Activated naive CD4-positive, alpha-beta T cell treated with anti-CD3 and anti-CD28 coated beads, Interleukin-2, amount 50 U/mL, for 72 hours (primary cell): ENCODE measurements at regions not wholly inside any gene's neighbourhood (a gene's known extent, or its start where the extent isn't known, plus 50 kb on each side); places are given as distances from the start of the nearest gene placed in this dataset.
A peak's percentile ranks its signal among the peaks of the same experiment; 100 is the strongest.
"Not testable (repeated sequence)": the region's sequence is repeated elsewhere in the genome, so short reads cannot be mapped to it uniquely, and the experiment has no call there.

Experiments used
- ATAC-seq, 2 donors: fragments of 150-1000 bp; cut with Tn5 transposase; 2 replicates each; pipeline ENCODE4 v1.10.0; 2021; ENCODE audit warnings: mild to moderate bottlenecking in 2 of 2, moderate library complexity in 2 of 2
- DNase-seq, 2 donors: peaks; one replicate each; pipeline ENCODE4 v3.0.0; 2021 to 2022; ENCODE audit warnings: low spot score in 2 of 2
- H3K27ac Mint-ChIP-seq, 2 donors: one replicate each; pipeline ENCODE4 v1.8.0; 2022; ENCODE audit warnings: mild to moderate bottlenecking in 2 of 2, mixed read lengths in 2 of 2
- H3K36me3 Mint-ChIP-seq, 2 donors: one replicate each; pipeline ENCODE4 v1.8.0; 2022; ENCODE audit warnings: mixed read lengths in 2 of 2
- H3K9me3 Mint-ChIP-seq, 2 donors: one replicate each; pipeline ENCODE4 v1.8.0; 2022; ENCODE audit warnings: mixed read lengths in 2 of 2

- Mint-ChIP-seq H3K9me3 (peaks cover 0 to 8% of the 10 kb centered on the region in 2 donors), H3K27ac (no peak overlapping the region), H3K36me3 (no peaks in the 10 kb centered on the region)
- no peak for DNase-seq
- ATAC-seq: peak in 1 of 2 donors; percentile 59
Measured at GRCh38 chr3:177830411-177830849, 633.1 kb upstream of the TBL1XR1 start.

DNA sequence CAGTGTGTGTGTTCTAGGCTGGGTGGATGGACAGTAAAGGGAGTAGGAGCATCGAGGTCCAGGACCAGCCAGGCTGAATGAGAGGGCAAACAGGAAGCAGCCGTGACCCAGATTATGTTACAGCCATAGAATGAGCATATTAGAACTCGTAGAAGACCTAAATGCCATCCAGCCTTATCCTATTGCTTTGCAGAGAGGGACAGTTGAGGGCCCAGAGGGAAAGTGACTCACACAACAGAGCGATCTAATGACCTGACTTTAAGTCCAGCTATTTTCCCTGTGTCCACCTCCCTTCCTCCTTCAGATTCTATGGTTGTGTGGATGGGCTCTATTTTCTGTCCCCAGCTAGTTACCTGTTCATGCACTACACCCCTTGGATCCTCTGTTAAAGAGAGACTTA is 634.1 kb upstream of the TBL1XR1 start:
- ATAC-seq (no peak), DNase-seq (no peak)
- Mint-ChIP-seq H3K27ac (no peak overlapping the region), H3K36me3 (peaks cover 0 to 1% of the 10 kb centered on the region in 2 donors), H3K9me3 (peaks cover 0 to 8% of the 10 kb centered on the region in 2 donors)

DNA sequence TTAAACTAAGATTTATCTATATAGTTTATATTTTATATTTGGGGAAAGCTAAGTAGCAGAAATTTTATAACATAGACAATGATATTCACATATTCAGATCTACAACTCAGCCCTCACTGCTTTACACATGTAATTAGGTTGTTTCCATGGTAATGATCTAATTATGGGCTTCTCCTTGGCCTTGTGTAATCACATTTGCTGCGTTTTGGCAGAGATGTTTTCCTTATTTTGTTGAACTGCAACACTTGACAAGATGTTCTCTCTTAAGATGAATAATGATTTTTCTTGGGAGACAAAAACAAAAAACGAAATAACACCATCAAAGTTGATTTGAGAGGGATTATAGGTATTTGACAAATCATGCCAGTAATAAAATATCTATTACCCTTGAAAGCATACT is 635.6 kb upstream of the TBL1XR1 start:
- Mint-ChIP-seq H3K36me3 (peaks cover 0 to 5% of the 10 kb centered on the region in 2 donors), H3K9me3 (peaks cover 0 to 12% of the 10 kb centered on the region in 2 donors), H3K27ac (no peak overlapping the region)
- no peak for DNase-seq
- no peak for ATAC-seq

DNA sequence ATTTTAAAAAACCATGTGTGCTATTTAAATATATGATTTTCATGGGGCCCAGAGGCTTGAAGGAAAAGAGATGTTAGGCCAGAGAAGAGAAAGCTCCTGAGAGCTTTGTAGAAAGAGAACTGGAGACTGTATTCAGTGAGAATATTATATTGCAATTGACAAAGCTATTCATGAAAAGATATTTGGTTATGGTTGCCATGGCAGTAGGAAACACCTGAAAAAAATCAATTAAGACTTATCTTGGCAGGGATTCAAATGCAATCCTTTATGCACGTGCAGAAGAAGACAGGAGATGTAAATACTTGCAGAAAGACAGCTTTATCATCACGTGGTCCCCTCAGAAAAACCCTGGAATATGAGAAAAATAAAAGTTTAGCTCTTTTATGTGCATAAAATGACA is 636.0 kb upstream of the TBL1XR1 start:
- DNase-seq: no peak

GRCh38 chr3:177835008-177835407 is 637.7 kb upstream of the TBL1XR1 start:
- Mint-ChIP-seq H3K9me3 (peaks cover 0 to 14% of the 10 kb centered on the region in 2 donors), H3K27ac (peak overlapping the region in 1 of 2 donors; percentile 65), H3K36me3 (peaks cover 0 to 5% of the 10 kb centered on the region in 2 donors)
- ATAC-seq: peak; percentile 55 to 59
- no peak for DNase-seq

More for the DNA sequence above, 636.0 kb upstream of the TBL1XR1 start:
- Mint-ChIP-seq H3K36me3 (peaks cover 0 to 5% of the 10 kb centered on the region in 2 donors), H3K27ac (no peak overlapping the region), H3K9me3 (peaks cover 0 to 12% of the 10 kb centered on the region in 2 donors)
- no peak for ATAC-seq

- peaks cover 0 to 5% of the 10 kb centered on the region in 2 donors for H3K36me3 Mint-ChIP-seq
- peak; percentile 56 to 93 for ATAC-seq
- DNase-seq: no peak
- H3K9me3 Mint-ChIP-seq: peaks cover 0 to 11% of the 10 kb centered on the region in 2 donors
- no peak overlapping the region for H3K27ac Mint-ChIP-seq
Measured at GRCh38 chr3:177835917-177836316, 638.6 kb upstream of the TBL1XR1 start.

- Mint-ChIP-seq H3K36me3 (peaks cover 0 to 5% of the 10 kb centered on the region in 2 donors), H3K27ac (no peak overlapping the region), H3K9me3 (peaks cover 0 to 8% of the 10 kb centered on the region in 2 donors)
- no peak for ATAC-seq
- no peak for DNase-seq
Measured at GRCh38 chr3:177836671-177837070, 639.4 kb upstream of the TBL1XR1 start.

DNA sequence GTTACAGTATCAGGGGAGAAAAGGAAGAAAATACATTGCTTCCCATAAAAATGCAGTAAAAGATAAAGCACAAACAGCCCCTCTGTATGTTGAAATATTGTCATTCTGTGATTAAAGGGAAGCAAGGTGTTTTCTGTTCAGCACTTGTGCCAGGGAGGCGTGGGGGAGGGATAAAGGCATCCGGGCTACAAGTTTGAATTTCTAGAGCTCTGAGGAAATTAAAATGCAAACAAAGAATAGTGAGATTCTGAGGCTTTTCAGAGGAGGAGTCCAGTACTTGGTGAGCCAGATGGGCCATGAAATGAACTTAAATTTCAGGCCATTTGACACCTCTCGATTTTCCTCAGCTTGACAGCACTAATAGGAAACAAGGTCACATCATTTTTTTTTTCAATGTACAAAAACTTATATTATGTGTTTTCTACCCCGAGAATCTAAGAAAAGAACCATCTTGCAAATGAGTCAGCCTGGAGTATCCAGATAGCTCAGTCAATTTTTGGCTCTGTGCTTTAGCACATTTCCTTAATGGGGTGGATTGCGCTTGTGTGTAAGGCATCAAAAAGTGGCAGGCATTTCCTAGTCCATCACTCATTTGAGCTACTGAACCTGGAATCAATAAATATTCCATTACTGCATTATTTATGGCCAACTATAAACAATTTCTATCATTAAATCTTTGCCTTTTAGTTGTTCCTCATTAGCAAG is 640.8 kb upstream of the TBL1XR1 start:
- H3K36me3 Mint-ChIP-seq: peaks cover 0 to 5% of the 10 kb centered on the region in 2 donors
- H3K9me3 Mint-ChIP-seq: peaks cover 0 to 8% of the 10 kb centered on the region in 2 donors
- no peak overlapping the region for H3K27ac Mint-ChIP-seq
- no peak for DNase-seq
- no peak for ATAC-seq

- peaks cover 0 to 8% of the 10 kb centered on the region in 2 donors for H3K36me3 Mint-ChIP-seq
- H3K27ac Mint-ChIP-seq: no peak overlapping the region
- peaks cover 0 to 11% of the 10 kb centered on the region in 2 donors for H3K9me3 Mint-ChIP-seq
- ATAC-seq: no peak
- no peak for DNase-seq
Measured at GRCh38 chr3:177838766-177839350, 641.6 kb upstream of the TBL1XR1 start.

DNA sequence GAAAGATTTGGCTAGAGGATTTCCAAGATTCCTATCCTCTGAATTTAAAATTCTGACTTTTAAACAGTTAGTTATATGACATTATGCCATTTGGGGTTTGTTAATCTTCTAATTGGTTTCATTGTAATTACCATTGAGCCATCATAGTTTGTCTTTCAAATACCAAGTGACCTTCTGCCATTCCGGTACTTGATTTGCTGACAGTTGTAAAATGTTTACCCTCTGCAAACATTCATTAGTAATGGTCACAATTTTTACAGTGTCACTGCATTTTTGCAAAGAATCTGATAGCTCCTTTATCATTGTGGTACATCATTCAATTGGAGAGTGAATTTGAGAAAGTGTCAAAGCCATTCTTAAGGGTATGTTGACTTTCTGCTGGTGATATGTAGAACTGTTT is 645.0 kb upstream of the TBL1XR1 start:
- peaks cover 0 to 4% of the 10 kb centered on the region in 2 donors for H3K36me3 Mint-ChIP-seq
- ATAC-seq: no peak
- H3K27ac Mint-ChIP-seq: no peak overlapping the region
- no peak for DNase-seq
- H3K9me3 Mint-ChIP-seq: peaks cover 5 to 23% of the 10 kb centered on the region in 2 donors

- peaks cover 5 to 18% of the 10 kb centered on the region in 2 donors for H3K9me3 Mint-ChIP-seq
- peaks cover 0 to 4% of the 10 kb centered on the region in 2 donors for H3K36me3 Mint-ChIP-seq
- ATAC-seq: peak; percentile 56 to 99
- H3K27ac Mint-ChIP-seq: peak overlapping the region in 1 of 2 donors; percentile 90
- no peak for DNase-seq
Measured at GRCh38 chr3:177842743-177843734, 645.8 kb upstream of the TBL1XR1 start.

DNA sequence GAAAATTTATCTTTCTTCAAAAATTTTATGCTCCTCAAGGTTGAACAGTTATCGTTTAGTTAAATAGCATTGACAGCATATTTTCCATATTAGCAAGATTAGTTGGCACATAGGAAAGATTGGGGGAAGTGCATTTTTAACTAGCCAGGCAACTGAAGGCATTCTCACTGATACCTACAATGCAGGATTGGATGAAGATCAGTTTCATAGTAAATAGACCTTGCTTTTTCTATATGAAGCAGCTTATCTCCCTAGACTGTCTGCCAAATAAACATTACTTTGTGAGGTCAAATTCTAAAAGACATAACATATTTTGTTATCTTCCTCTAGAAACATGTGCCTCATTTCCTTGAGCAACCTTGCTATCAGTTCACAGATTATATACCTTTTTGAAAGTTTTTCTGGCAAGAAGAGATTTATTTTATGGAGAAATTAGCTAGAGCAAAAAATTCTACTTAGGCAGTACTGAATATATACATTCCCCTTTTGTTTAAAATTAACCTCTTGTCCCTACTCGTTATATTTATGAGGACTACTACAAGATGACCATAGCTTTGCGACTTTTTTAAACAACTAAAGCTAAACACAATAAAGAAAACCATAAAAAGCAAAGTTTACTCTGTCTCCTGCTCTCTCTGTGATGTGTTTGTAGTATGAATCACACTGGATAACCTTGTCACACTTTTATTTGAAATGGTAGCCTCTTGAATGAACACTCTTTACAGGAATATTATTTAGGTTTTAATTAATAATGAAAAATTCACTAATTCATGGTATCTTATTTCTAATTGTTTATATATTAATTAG is 654.9 kb upstream of the TBL1XR1 start:
- H3K27ac Mint-ChIP-seq: no peak overlapping the region
- ATAC-seq (no peak), DNase-seq (no peak)
- H3K36me3 Mint-ChIP-seq: peaks cover 3% of the 10 kb centered on the region in 2 donors
- peaks cover under 1 to 4% of the 10 kb centered on the region in 2 donors for H3K9me3 Mint-ChIP-seq

DNA sequence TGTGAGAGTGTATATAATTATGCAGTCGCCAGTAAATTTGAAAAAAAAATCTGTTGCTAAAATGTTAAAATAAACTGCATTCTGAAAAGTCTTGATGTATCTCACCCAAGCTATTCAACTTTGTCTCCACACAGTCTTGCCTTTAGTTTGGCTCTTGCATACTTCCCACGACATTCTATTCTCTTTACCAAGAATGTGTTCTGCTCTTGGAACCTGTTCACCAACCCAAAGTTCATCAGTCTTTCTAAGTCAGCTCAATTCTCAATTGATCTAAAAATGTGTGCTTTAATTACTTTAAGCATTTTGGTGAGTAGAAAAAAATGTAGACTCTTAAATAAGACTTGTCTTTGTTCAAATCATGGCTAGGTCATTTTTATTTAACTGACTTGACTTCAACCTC is 657.7 kb upstream of the TBL1XR1 start:
- H3K36me3 Mint-ChIP-seq: peaks cover 19 to 20% of the 10 kb centered on the region in 2 donors
- ATAC-seq: no peak
- peaks cover 10 to 26% of the 10 kb centered on the region in 2 donors for H3K9me3 Mint-ChIP-seq
- DNase-seq: no peak
- no peak overlapping the region for H3K27ac Mint-ChIP-seq

- no peak for DNase-seq
- H3K27ac Mint-ChIP-seq: no peak overlapping the region
- H3K36me3 Mint-ChIP-seq: peaks cover 28 to 37% of the 10 kb centered on the region in 2 donors
- peaks cover 16 to 46% of the 10 kb centered on the region in 2 donors for H3K9me3 Mint-ChIP-seq
- ATAC-seq: no peak
Measured at GRCh38 chr3:177860184-177860583, 662.9 kb upstream of the TBL1XR1 start.

DNA sequence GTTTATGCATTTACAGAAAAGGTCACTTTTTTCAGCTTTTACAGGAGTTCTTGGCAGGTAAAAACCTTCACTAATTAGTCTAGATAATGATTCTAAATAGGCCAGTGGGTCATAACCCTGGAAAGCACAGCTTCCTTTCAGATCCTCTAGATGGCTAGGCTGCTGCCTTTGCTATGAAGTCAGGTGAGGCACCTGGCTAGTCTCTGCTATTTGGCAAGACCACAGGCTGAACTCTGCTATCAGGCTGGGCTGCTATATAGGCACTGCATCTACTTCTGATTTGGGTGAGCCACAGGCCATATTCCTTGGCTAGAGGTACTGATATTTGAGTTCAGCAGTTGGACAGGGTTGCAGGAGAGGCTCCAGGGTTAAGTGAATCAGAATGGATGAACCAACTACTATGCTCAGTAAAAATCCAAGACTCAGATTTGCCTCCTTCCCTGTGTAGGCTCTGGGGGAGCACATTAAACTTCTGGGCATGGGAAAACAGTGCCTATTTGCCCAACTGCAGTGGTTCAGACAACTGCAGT is 665.7 kb upstream of the TBL1XR1 start:
- no peak for ATAC-seq
- peaks cover 18 to 45% of the 10 kb centered on the region in 2 donors for H3K9me3 Mint-ChIP-seq

DNA sequence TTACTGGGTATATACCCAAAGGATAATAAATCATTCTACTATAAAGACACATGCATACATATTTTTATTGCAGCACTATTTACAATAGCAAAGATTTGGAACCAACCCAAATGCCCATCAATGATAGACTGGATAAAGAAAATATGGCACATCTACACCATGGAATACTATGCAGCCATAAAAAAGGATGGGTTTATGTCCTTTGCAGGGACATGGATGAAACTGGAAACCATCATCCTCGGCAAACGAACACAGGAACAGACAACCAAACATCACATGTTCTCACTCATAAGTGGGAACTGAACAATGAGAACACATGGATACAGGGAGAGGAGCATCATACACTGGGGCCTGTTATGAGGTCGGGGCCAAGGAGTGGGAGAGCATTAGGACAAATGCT is 665.0 kb upstream of the KCNMB2 start:
- not testable (repeated sequence) for DNase-seq, H3K27ac Mint-ChIP-seq, ATAC-seq
- Mint-ChIP-seq H3K9me3 (peaks cover 18 to 32% of the 10 kb centered on the region in 2 donors), H3K36me3 (peaks cover 26 to 37% of the 10 kb centered on the region in 2 donors)

More for the DNA sequence above, 665.7 kb upstream of the TBL1XR1 start:
- no peak for DNase-seq
- no peak overlapping the region for H3K27ac Mint-ChIP-seq
- H3K36me3 Mint-ChIP-seq: peaks cover 34 to 45% of the 10 kb centered on the region in 2 donors
